ENCODE measurements at regions not wholly inside any gene's neighbourhood (a gene's known extent, or its start where the extent isn't known, plus 50 kb on each side); places are given as distances from the start of the nearest gene placed in this dataset.

DNA sequence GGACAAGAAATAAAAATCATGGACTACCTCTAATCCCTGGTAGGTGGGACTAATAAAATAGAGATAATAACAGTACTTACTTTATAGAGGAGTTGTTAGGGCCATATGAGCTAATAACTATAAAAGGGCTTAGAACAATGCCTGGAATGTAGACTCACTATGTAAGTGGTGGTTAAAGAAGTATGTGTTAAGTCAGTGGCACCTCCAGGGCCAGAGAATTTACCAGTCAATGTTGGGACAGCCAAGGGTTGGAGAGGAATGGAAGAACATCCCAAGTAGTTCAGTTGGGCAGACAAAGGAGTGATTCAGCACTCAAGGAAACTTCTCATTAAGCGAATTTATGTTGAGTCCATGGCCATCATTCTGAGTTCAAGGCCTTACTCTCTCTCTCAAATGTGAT lies 116.8 kb downstream of the OTOR start:
- no peak overlapping the region for H2BK120ac ChIP-seq (ENCODE audit: low read depth, low read length, poor library complexity, severe bottlenecking)
- H3K23ac ChIP-seq (ENCODE audit: insufficient read length, low read depth, low read length): no peak overlapping the region
- no peak overlapping the region for H2BK20ac ChIP-seq (ENCODE audit: low read depth, low read length, poor library complexity, severe bottlenecking)
- TF ChIP-seq, protein P1, sequence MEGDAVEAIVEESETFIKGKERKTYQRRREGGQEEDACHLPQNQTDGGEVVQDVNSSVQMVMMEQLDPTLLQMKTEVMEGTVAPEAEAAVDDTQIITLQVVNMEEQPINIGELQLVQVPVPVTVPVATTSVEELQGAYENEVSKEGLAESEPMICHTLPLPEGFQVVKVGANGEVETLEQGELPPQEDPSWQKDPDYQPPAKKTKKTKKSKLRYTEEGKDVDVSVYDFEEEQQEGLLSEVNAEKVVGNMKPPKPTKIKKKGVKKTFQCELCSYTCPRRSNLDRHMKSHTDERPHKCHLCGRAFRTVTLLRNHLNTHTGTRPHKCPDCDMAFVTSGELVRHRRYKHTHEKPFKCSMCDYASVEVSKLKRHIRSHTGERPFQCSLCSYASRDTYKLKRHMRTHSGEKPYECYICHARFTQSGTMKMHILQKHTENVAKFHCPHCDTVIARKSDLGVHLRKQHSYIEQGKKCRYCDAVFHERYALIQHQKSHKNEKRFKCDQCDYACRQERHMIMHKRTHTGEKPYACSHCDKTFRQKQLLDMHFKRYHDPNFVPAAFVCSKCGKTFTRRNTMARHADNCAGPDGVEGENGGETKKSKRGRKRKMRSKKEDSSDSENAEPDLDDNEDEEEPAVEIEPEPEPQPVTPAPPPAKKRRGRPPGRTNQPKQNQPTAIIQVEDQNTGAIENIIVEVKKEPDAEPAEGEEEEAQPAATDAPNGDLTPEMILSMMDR (conservative IDR thresholded peaks at IDR 0.05): no peak
- H2AK5ac ChIP-seq (ENCODE audit: insufficient read length, low read length): no peak overlapping the region
- H3K9ac ChIP-seq (ENCODE audit: extremely low read depth, insufficient read length, low read length): no peak overlapping the region
- H3K4me1 ChIP-seq (ENCODE audit: insufficient read depth, low read length): no peaks in the 10 kb centered on the region
- Mint-ChIP-seq H3K9me3 (peaks cover 0 to 2% of the 10 kb centered on the region in 2 experiments; a peak in 1 of 5 replicates), H3K36me3 (ENCODE audit: insufficient read depth in 1 of 3, low read depth in 3 of 3) (peaks cover 0 to 2% (median 0%) of the 10 kb centered on the region in 3 experiments; a peak in 2 of 7 replicates), H3K4me1 (peaks cover 0 to 2% of the 10 kb centered on the region in 2 experiments; a peak in 1 of 4 replicates), H3K27me3 (ENCODE audit: low read depth) (no peaks in the 10 kb centered on the region), H3K4me3 (no peak overlapping the region), H3K27ac (no peak overlapping the region)
- H3K18ac ChIP-seq (ENCODE audit: insufficient read length, low read depth, low read length): no peak overlapping the region
- no peaks in the 10 kb centered on the region for H4K20me1 ChIP-seq (ENCODE audit: control insufficient read depth, insufficient read depth, insufficient read length)
- H4K91ac ChIP-seq (ENCODE audit: insufficient read length, low read depth, low read length): no peak overlapping the region
- H2BK12ac ChIP-seq (ENCODE audit: insufficient read length, low read depth, low read length): no peak overlapping the region
- no peak overlapping the region for H3K27ac ChIP-seq (ENCODE audit: insufficient read length, low read depth, low read length)
- no peak overlapping the region for H3K4me2 ChIP-seq (ENCODE audit: insufficient read depth, insufficient read length, low read length)
- no peak overlapping the region for H3K56ac ChIP-seq (ENCODE audit: insufficient read length, low read depth, low read length)
- H3K14ac ChIP-seq (ENCODE audit: insufficient read depth, low read length): no peak overlapping the region
- no peak overlapping the region for H2AFZ ChIP-seq (ENCODE audit: low read length)
- WGBS (ENCODE audit: extremely low coverage, insufficient read length, low lambda C conversion rate): no CpG with 5 or more reads among the region's 1 CpG
- H4K8ac ChIP-seq (replicated peaks; ENCODE audit: insufficient read length, low read depth, low read length): no peak overlapping the region
- H3K79me2 ChIP-seq (ENCODE audit: insufficient read depth, low read length): no peaks in the 10 kb centered on the region
- no peak overlapping the region for H2BK5ac ChIP-seq (ENCODE audit: insufficient read length, low read length)
- no peak overlapping the region for H3T11ph ChIP-seq (ENCODE audit: low read length)
- H2BK15ac ChIP-seq (ENCODE audit: low read depth, low read length): no peak overlapping the region
- no peaks in the 10 kb centered on the region for H3K79me1 ChIP-seq (ENCODE audit: insufficient read depth, low read depth, low read length, poor library complexity, severe bottlenecking)
- H3K9me3 ChIP-seq (ENCODE audit: control insufficient read depth, low read depth, low read length): no peaks in the 10 kb centered on the region
- H3K4ac ChIP-seq (ENCODE audit: low read depth, low read length): no peak overlapping the region
- no peaks in the 10 kb centered on the region for H3K23me2 ChIP-seq (ENCODE audit: insufficient read length, low read depth, low read length, poor library complexity, severe bottlenecking)
- DNase-seq: no peak
- H3K27me3 ChIP-seq (ENCODE audit: insufficient read depth, low read length): no peaks in the 10 kb centered on the region
- H4K5ac ChIP-seq (ENCODE audit: insufficient read length, low read depth, low read length): no peak overlapping the region

Data from H9 (cell line).